WI38 (cell line): ENCODE measurements at regions not wholly inside any gene's neighbourhood (a gene's known extent, or its start where the extent isn't known, plus 50 kb on each side); places are given as distances from the start of the nearest gene placed in this dataset.
A peak's percentile ranks its signal among the peaks of the same experiment; 100 is the strongest.

Experiments used
- H3K4me3 ChIP-seq: 2 replicates; pipeline ENCODE4 v1.5.1; 2011; ENCODE audit warnings: low read depth, mild to moderate bottlenecking, control low read depth, low read length
- TF ChIP-seq, protein P1 (sequence below): IDR thresholded peaks from 2 replicates; pipeline ENCODE4 v1.5.1; 2012; ENCODE audit warnings: low read depth, mild to moderate bottlenecking, control low read depth, low read length

DNA sequence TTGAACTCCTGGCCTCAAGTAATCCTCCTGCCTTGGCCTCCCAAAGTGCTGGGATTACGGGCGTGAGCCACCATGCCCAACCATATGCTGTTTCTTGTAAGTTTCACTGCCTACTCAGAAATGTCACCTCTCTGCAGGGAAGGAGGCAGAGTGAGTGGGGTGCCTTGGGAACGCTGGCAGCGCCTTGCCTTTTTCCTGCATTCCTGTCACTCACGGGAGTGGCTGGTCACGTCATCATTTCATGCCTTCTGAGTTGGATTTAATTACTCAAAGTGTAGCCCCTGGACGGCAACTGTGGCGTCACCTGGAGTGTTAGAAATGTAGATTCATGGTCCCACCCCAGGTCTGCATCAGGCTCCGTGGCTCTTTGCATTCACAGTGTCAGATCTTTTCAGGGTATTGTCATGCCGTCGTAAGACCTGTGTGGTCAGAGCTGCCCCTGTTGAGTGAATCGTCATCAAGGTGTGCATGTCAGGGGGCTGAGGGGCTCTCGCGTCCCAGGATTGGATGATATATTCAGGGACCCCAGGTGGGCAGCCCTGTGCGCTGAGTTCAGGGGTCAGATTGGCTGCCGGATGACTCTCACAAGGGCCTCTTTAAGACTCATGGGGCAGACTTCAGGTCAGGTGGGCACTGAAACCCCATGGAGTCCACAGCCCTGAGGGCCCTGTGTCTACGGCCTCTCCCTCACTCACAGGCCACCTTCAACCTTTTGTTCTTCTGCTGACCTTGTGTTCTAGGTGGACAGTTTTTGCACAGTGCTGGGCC lies 65.9 kb upstream of the KLHL25 start:
- H3K4me3 ChIP-seq: no peak overlapping the region
- TF ChIP-seq, protein P1, sequence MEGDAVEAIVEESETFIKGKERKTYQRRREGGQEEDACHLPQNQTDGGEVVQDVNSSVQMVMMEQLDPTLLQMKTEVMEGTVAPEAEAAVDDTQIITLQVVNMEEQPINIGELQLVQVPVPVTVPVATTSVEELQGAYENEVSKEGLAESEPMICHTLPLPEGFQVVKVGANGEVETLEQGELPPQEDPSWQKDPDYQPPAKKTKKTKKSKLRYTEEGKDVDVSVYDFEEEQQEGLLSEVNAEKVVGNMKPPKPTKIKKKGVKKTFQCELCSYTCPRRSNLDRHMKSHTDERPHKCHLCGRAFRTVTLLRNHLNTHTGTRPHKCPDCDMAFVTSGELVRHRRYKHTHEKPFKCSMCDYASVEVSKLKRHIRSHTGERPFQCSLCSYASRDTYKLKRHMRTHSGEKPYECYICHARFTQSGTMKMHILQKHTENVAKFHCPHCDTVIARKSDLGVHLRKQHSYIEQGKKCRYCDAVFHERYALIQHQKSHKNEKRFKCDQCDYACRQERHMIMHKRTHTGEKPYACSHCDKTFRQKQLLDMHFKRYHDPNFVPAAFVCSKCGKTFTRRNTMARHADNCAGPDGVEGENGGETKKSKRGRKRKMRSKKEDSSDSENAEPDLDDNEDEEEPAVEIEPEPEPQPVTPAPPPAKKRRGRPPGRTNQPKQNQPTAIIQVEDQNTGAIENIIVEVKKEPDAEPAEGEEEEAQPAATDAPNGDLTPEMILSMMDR: no peak

DNA sequence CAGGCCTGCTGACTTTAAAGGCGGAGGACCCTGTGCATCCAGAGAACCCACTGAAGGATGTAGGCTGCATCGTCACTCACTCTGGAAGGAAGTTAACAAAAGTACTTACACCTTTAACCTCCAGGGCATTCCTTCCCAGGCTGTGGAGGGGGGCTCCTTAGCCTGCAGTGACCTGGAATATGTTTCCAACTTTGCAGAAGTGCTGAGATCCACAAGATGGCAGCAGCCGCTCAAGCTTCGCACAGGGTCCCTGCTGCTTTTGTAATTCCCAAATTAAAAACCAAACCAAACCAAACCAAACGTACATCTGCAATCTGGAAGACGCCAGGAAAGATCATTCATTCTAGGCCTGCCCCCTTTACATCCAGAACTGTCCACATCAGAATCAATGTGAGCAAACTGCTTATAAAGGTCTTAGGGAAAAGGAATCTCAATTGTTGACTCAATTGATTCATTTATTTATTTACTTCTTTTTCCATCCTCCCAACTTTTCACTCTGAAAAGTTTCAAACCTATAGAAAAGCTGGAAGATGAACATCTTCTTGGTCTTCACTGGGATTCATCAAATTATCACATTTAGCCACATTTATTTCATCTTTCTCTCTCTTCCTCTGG lies 70.5 kb upstream of the KLHL25 start:
- TF ChIP-seq, protein P1: peak; percentile 56
- no peak overlapping the region for H3K4me3 ChIP-seq

DNA sequence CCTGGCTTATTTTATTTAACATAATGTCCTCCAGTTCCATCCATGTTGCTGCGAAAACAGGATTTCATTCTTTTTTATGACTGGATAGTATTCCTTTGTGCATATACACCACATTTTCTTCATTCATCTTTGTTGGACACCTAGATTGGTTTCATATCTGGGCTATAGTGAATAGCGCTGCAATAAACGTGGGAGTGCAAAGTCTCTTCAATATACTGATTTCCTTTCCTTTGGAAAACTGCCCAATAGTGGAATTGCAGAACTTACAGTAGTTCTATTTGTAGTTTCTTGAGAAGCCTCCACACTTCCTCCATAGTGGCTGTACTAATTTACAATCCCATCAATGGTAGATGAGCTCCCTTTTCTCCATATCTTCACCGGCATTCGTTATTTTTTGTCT lies 72.5 kb upstream of the KLHL25 start:
- no peak overlapping the region for H3K4me3 ChIP-seq
- TF ChIP-seq, protein P1: no peak

DNA sequence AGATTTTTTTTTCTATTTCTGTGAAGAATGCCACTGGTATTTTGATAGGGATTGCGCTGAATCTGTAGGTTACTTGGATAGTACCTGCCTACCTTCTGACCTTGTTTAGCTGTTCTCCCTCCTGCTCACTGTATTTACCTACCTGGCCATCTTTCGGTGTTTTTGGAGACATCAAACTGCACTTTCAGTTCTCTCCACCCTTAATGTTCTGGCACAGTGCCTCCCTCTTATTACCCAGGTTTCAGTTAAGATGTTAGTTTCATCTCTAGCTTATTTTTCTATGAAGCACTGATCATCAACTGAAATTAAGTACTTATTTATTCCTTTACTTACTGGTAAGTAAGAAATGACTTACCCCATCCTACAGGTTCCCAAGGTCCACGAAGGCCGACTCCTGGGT lies 74.4 kb upstream of the KLHL25 start:
- H3K4me3 ChIP-seq: no peak overlapping the region
- TF ChIP-seq, protein P1: no peak

DNA sequence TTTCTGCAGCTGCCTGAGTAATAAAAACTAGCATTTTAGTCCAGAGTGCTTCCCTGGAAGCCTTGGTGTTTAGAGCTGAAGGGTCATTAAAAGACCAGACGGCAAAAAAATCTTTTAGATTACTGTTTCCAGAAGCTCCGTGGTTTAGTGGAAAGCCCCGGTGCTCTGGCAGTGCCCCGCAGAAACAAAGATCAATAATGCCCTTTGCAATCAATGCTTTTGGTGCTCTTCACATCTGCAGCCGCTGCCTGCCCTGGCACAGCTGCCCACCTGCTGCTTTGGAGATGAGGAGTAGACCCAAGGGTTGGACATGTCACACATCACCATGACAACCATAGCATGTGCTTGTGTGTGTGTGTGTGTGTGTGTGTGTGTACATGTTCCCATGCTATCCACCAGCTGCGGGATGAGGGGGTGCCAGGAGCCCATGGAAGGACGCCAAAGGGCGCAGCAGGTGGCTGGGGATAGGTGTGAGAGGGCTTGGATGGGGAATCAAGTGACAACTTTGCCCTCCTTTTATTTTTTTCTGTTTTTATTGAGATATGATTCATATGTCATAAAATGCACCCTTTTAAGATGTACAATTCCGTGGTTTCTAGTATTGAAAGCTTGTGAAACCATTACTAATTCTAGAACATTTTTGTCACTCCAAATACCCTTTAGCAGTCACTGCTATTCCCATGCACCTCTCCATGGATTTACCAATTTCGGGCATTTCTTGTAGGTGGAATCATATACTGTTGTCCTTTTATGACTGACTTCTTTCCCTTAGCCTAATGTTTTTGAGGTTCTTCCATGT lies 75.7 kb upstream of the KLHL25 start:
- TF ChIP-seq, protein P1: no peak

DNA sequence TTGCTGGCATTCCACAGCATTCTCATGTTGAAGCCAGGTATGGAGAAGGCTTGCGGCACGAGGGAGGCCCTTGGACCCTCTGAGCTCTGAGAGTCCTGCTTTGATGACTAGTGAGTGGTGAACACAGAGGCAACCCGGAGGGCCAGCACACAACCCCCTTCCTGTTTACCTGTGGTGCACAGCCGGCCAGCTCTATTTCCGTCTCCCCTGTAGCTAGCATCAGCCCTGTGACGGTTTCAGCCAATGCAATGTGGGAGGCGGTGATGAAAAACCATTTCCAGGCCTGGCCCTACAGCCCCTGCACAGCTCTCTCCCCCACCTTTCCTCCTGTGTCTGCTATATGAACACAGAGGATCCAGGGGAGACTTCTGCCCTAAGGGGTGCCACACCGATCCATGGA lies 76.8 kb upstream of the KLHL25 start:
- TF ChIP-seq, protein P1: no peak
- H3K4me3 ChIP-seq: no peak overlapping the region

More for the DNA sequence above, 75.7 kb upstream of the KLHL25 start:
- no peak overlapping the region for H3K4me3 ChIP-seq

DNA sequence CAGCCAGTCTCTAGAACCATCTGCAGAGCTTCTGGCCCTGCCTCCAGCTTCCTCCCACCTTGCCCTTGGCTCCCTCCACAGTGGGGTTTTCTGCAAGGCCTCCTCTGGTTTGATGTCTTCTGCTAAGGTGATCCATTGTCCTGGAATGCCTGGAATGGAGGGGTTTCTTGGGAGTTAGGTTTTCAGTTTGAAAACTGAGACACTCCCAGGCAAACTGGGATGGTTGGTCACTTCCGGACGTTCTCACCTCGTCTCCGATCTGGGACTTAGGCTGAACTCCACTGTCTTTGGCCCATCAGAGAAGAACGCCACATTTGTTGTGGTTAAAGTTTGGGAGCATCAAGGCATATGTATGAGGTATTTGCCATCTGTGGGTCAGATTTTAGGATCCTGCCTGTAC lies 77.4 kb upstream of the KLHL25 start:
- TF ChIP-seq, protein P1: no peak
- H3K4me3 ChIP-seq: no peak overlapping the region
